HG03432 (cell line): ENCODE measurements at regions not wholly inside any gene's neighbourhood (a gene's known extent, or its start where the extent isn't known, plus 50 kb on each side); places are given as distances from the start of the nearest gene placed in this dataset.

ENCODE experiments used
- ATAC-seq: cut with Tn5 transposase; IDR thresholded peaks from one replicate; pipeline ENCODE4 v1.9.1; 2021; ENCODE audit warnings: mild to moderate bottlenecking, moderate library complexity; ENCODE audit not compliant: unreplicated experiment

- ATAC-seq: no peak
Observed at GRCh38 chr3:167958141-167958540, 137.6 kb downstream of the GOLIM4 start.

- ATAC-seq: no peak
Observed at GRCh38 chr3:167952969-167953368, 142.8 kb downstream of the GOLIM4 start.

- no peak for ATAC-seq
Observed at GRCh38 chr3:167950212-167950611, 145.5 kb downstream of the GOLIM4 start.

- no peak for ATAC-seq
Observed at GRCh38 chr3:167941234-167941995, 154.3 kb downstream of the GOLIM4 start.

- no peak for ATAC-seq
Observed at GRCh38 chr3:167940241-167940640, 155.5 kb downstream of the GOLIM4 start.

- ATAC-seq: no peak
Observed at GRCh38 chr3:167938516-167938915, 157.2 kb downstream of the GOLIM4 start.

GRCh38 chr3:167936019-167936418 lies 159.7 kb downstream of the GOLIM4 start:
- no peak for ATAC-seq

GRCh38 chr3:167930453-167930852 lies 165.3 kb downstream of the GOLIM4 start:
- peak; percentile 44 for ATAC-seq

- peak; percentile 15 for ATAC-seq
Observed at GRCh38 chr3:167929968-167930367, 165.8 kb downstream of the GOLIM4 start.

- no peak for ATAC-seq
Observed at GRCh38 chr3:167928381-167928780, 167.3 kb downstream of the GOLIM4 start.

GRCh38 chr3:167920747-167921146 lies 175.0 kb downstream of the GOLIM4 start:
- ATAC-seq: no peak

- ATAC-seq: no peak
Observed at GRCh38 chr3:167919590-167919989, 176.1 kb downstream of the GOLIM4 start.

GRCh38 chr3:167918686-167919085 lies 177.0 kb downstream of the GOLIM4 start:
- no peak for ATAC-seq

- no peak for ATAC-seq
Observed at GRCh38 chr3:167918008-167918596, 177.6 kb downstream of the GOLIM4 start.

- ATAC-seq: peak; percentile 53
Observed at GRCh38 chr3:167913219-167913835, 177.8 kb downstream of the SERPINI1 start.

GRCh38 chr3:167909952-167910351 lies 174.4 kb downstream of the SERPINI1 start:
- ATAC-seq: no peak

GRCh38 chr3:167909504-167909896 lies 174.0 kb downstream of the SERPINI1 start:
- ATAC-seq: no peak

GRCh38 chr3:167908746-167909503 lies 173.4 kb downstream of the SERPINI1 start:
- no peak for ATAC-seq

GRCh38 chr3:167908221-167908620 lies 172.7 kb downstream of the SERPINI1 start:
- ATAC-seq: no peak

GRCh38 chr3:167901138-167901537 lies 165.6 kb downstream of the SERPINI1 start:
- no peak for ATAC-seq

GRCh38 chr3:167899093-167899492 lies 163.6 kb downstream of the SERPINI1 start:
- ATAC-seq: no peak
